NCI-H2171 (cell line): ENCODE measurements at regions not wholly inside any gene's neighbourhood (a gene's known extent, or its start where the extent isn't known, plus 50 kb on each side); places are given as distances from the start of the nearest gene placed in this dataset.
A peak's percentile ranks its signal among the peaks of the same experiment; 100 is the strongest.
"Not testable (repeated sequence)": the region's sequence is repeated elsewhere in the genome, so short reads cannot be mapped to it uniquely, and the experiment has no call there.

Source experiments
- DNase-seq: peaks from one replicate; lab custom pipeline; 2025; lab: John Stamatoyannopoulos, UW

GRCh38 chr12:128025589-128026245 is 241.3 kb upstream of the TMEM132C start:
- no peak for DNase-seq

GRCh38 chr12:128026696-128027574 is 240.0 kb upstream of the TMEM132C start:
- DNase-seq: no peak

DNA sequence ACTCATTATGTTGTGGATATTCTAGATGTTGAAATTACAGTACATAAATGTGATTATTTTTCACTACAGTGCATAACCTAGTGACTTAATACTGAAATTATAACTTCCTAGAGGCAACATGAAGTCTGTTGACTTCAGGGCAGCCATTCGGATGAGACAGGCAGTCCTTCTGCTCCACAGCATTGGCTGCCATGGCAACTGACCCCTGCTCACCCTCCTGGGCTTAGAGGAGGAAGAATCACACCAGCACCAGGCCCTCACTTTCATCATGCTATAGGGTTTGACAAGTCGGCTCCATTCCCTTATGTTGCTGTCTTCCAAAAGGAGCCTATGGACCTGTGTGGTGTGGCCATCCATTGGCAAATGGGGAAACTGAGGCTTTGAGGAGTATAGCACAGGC is 233.5 kb upstream of the TMEM132C start:
- DNase-seq: no peak

GRCh38 chr12:128040971-128041370 is 226.0 kb upstream of the TMEM132C start:
- no peak for DNase-seq

DNA sequence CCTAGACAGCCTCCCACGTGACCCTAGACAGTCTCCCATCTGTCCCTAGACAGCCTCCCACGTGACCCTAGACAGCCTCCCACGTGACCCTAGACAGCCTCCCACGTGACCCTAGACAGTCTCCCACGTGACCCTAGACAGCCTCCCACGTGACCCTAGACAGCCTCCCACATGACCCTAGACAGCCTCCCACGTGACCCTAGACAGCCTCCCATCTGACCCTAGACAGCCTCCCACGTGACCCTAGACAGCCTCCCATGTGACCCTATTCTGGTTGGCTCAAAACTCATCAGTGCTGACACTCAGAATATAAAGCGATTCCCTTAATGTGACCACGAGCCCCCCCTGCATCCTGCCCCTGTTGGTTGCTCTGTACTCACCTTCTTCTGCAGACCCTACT is 224.7 kb upstream of the TMEM132C start:
- not testable (repeated sequence) for DNase-seq

DNA sequence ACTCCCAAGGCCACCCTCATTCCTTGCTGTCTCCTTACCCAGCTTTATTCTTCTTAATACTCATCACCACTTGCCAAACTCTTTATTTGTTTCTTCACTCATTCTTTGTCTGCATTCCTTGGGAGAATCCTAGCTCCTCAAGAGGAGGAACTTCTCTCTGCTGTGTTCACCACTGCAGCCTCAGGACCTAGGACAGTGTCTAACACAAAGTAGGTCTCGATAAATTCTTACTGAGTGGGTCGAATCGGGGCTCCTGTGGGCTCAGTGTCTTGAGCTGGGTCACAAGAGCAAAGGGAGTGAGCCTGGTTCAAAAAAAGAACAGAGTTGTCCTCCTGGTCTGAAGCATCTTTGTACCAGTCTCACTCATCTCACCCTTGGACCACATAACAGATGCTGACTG is 224.1 kb upstream of the TMEM132C start:
- no peak for DNase-seq

GRCh38 chr12:128043317-128043716 is 223.7 kb upstream of the TMEM132C start:
- no peak for DNase-seq

DNA sequence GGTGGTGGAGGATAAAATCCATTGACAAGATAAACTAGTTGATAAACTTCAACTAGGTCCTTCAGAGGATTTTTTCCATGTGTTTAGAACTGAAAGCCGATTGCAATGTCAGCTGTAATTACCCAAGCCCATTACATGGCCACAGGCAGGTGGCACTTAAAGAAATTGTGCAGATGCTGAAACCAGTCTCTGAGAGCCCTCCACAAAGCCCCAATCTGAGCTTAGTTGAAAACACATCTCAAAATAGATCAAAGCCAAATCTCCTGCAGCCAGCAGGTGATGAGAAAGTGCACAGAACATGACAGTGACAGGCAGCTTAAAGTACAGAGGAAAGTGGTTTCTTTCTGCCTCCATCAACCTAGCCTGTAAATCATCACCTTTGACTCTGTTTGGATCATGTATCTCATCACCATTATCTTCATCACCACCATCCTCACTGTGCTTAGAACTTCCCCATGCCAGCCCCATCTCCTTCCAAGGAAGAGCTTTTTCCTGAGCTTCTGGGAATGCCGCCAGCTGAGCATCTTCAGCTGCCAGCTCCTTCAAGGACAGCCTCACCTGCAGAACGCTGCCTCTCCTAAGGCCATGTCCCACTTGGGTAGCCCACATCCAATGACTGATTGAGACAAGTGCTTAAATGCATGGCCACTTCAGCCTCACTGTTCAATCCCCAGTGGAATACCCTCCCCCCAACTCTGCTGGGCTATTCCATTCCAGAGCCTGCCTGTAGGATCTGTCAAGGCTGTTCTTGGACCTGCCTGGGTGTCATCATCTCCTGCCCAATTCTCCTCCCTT is 219.5 kb upstream of the TMEM132C start:
- no peak for DNase-seq

GRCh38 chr12:128052331-128052730 is 214.6 kb upstream of the TMEM132C start:
- no peak for DNase-seq

- DNase-seq: no peak
These were observed 214.2 kb upstream of the TMEM132C start for GRCh38 chr12:128052777-128053176.

- DNase-seq: no peak
These were observed 211.4 kb upstream of the TMEM132C start for GRCh38 chr12:128055567-128055966.

GRCh38 chr12:128056136-128056801 is 210.7 kb upstream of the TMEM132C start:
- DNase-seq: no peak

- DNase-seq: no peak
These were observed 209.4 kb upstream of the TMEM132C start for GRCh38 chr12:128057586-128057985.

DNA sequence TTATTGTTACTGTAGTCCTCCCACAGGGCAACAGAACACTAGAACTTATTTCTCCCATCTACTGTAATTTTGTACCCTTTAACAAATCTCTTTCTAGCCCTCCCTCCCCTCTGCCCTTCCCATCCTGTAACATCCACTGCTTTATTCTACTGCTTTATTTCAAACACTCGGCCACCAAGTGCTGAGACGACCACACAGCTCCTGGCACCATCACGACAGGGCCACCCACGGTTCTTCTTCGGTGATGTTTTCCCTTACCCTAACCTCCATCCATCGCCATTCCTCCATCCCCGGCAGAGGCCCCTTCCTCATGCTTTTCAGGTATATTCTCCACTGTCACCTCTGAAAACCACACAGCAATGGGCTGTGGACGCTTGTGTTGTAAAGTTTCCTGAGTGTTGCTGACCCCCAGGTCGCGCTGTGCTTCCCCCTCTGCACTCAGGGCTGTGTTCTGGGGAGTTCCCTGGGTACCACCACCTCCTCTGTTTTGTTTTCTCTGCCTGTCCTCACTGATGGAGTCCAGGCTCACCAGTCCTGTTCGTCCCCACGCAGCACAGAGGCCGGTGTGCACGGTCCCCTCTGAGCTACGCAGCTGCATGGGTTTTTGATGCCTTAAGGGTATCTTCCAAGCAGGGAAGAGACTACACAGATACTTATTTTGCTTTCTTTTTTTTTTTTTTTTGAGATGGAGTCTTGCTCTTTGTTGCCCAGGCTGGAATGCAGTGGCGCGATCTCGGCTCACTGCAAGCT is 207.2 kb upstream of the TMEM132C start:
- no peak for DNase-seq

DNA sequence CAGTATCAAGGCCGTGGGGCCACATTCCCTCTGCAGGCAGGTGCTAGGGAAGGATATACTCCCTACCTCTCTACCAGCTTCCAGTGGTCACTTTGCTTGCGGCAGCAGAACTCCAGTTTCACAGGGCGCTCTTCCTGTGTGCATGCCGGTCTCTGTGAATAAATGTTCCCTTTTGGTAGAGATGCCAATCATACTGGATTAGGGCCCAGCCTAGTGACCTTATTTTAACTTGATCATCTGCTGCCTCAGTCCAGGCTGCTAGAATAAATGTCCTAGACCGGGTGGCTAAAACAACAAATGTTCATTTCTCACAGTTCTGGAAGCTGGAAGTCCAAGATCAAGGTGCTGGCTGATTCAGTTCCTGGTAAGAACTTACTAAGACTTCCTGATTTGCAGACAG is 198.8 kb upstream of the TMEM132C start:
- DNase-seq: no peak

GRCh38 chr12:128069359-128069997 is 197.5 kb upstream of the TMEM132C start:
- peak; percentile 15 for DNase-seq

- DNase-seq: no peak
These were observed 193.0 kb upstream of the TMEM132C start for GRCh38 chr12:128073937-128074336.

DNA sequence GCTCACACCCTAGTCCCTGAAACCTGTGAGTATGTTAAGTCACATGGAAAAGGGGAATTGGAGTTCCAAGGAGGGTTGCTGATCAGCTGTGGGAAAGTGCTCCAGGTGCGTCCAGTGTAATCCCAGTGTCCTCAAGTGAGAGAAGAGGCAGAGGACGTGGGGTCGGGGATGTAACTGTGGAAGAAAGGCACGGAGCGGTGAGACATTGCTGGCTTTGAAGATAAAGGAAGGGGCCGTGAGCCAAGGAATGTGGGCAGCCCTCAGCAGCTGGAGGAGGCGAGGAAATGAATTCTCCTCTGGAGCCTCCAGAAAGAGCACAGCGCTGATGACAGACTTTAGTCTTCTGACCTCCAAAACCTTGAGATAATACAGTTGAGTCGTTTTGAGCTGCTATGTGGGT is 191.6 kb upstream of the TMEM132C start:
- DNase-seq: no peak

- no peak for DNase-seq
These were observed 190.8 kb upstream of the TMEM132C start for GRCh38 chr12:128076188-128076587.

- DNase-seq: no peak
These were observed 189.6 kb upstream of the TMEM132C start for GRCh38 chr12:128077211-128077916.
